Brain microvascular endothelial cell (primary cell): ENCODE measurements at regions not wholly inside any gene's neighbourhood (a gene's known extent, or its start where the extent isn't known, plus 50 kb on each side); places are given as distances from the start of the nearest gene placed in this dataset.
"Not testable (repeated sequence)": the region's sequence is repeated elsewhere in the genome, so short reads cannot be mapped to it uniquely, and the experiment has no call there.

Experiments
- DNase-seq: peaks from one replicate; pipeline ENCODE4 v3.0.0-alpha.2; 2020
- H3K27ac ChIP-seq: fragments of 250-450 bp; sonication (Bioruptor Pico); 2 replicates; pipeline ENCODE4 v1.5.1; 2020; ENCODE audit warnings: mild to moderate bottlenecking, moderate library complexity
- H3K27me3 ChIP-seq: fragments of 250-450 bp; sonication (Bioruptor Pico); replicated peaks from 2 replicates; pipeline ENCODE4 v1.5.1; 2020; ENCODE audit warnings: mild to moderate bottlenecking
- H3K36me3 ChIP-seq: fragments of 250-450 bp; sonication (Bioruptor Pico); replicated peaks from 2 replicates; pipeline ENCODE4 v1.5.1; 2020; ENCODE audit warnings: mild to moderate bottlenecking
- H3K4me3 ChIP-seq: 2 replicates; pipeline ENCODE4 v1.5.1; 2011; ENCODE audit warnings: low read depth, mild to moderate bottlenecking, control low read depth, low read length, moderate library complexity
- in situ Hi-C: cut with HindIII; loops from 2 replicates; pipeline ENCODE4 v1.10.0; 2017; ENCODE audit warnings: low sequenced_read_pairs, low pct_ligation_motif_present
- TF ChIP-seq, protein P1 (sequence below): IDR thresholded peaks from 2 replicates; pipeline ENCODE4 v1.5.1; 2011; ENCODE audit warnings: low read depth, mild to moderate bottlenecking, moderate library complexity, low read length, control low read depth, inconsistent platforms; ENCODE audit errors: missing control alignments

DNA sequence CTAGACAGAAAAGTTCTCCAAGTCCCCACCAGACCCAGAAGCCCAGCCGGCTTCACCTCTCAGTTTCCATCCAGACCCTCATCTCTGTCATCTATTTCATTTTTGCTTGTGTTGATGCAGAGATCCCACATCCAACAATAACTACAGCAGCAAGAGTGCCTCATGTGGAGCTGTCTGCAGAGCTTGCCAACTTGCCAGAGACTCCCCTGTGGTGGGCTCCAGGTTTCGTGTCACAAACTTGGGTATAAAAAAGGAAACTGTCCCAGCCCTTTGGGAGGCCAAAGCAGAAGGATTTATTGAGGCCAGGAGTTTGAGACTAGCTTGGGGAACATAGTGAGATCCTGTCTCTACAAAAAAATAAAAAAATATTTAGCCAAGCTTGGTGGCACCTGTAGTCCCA, 182.4 kb upstream of the ATP10A start:
- in situ Hi-C loops, result no loop called here
- TF ChIP-seq, protein P1, sequence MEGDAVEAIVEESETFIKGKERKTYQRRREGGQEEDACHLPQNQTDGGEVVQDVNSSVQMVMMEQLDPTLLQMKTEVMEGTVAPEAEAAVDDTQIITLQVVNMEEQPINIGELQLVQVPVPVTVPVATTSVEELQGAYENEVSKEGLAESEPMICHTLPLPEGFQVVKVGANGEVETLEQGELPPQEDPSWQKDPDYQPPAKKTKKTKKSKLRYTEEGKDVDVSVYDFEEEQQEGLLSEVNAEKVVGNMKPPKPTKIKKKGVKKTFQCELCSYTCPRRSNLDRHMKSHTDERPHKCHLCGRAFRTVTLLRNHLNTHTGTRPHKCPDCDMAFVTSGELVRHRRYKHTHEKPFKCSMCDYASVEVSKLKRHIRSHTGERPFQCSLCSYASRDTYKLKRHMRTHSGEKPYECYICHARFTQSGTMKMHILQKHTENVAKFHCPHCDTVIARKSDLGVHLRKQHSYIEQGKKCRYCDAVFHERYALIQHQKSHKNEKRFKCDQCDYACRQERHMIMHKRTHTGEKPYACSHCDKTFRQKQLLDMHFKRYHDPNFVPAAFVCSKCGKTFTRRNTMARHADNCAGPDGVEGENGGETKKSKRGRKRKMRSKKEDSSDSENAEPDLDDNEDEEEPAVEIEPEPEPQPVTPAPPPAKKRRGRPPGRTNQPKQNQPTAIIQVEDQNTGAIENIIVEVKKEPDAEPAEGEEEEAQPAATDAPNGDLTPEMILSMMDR, result no peak

DNA sequence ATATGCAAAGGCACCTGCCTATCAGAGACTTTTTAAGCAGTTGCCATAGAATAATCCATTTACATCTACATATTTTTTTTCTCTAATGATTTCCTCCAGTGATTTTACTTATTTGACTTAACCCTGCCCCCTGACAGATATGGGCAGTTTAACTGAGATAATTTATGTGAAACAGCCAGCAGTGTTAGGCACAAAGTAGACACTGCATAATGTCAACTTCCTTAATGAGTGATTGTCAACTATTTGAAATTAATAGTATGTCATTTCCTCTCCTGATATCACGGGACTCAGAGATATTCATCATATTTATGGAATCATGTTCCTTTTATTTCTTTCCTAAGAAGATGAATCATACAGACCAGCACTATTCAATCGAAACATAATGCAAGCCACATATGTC, 179.9 kb upstream of the ATP10A start:
- no peak for DNase-seq
- Histone ChIP-seq H3K27me3 (no peaks in the 10 kb centered on the region), H3K27ac (no peak overlapping the region), H3K36me3 (no peaks in the 10 kb centered on the region), H3K4me3 (no peak overlapping the region)
- TF ChIP-seq, protein P1, result no peak
- in situ Hi-C loops, result no loop called here

More for the DNA sequence above, 182.4 kb upstream of the ATP10A start:
- Histone ChIP-seq H3K36me3 (no peaks in the 10 kb centered on the region), H3K4me3 (no peak overlapping the region), H3K27ac (no peak overlapping the region), H3K27me3 (no peaks in the 10 kb centered on the region)
- no peak for DNase-seq

DNA sequence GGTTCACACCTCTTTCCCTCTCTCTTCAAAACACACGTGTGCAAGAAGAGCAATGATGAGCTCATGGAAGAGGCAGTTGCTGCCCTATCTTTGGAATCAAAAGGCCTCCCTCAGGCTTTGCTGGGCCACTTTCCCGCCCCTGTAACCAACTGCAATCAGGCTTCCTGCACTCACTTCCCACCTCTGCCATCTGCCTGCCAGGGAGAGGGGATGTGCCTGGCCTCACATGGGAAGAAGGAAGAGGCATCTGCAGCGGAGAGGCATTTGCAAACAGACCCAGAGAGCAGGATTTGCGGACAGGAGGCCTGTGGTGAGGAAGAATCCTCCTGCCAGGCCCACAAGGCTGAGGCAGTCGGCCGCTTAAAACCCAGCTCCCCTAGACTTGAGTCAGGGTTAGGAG, 175.6 kb upstream of the ATP10A start:
- no peaks in the 10 kb centered on the region for H3K27me3 ChIP-seq
- in situ Hi-C loops, result no loop called here
- TF ChIP-seq, protein P1, result no peak
- H3K27ac ChIP-seq, result no peak overlapping the region
- no peak overlapping the region for H3K4me3 ChIP-seq
- DNase-seq, result no peak
- no peaks in the 10 kb centered on the region for H3K36me3 ChIP-seq

GRCh38 chr15:26037369-26037768, 174.2 kb upstream of the ATP10A start:
- TF ChIP-seq, protein P1, result no peak
- Histone ChIP-seq H3K4me3 (no peak overlapping the region), H3K36me3 (no peaks in the 10 kb centered on the region), H3K27ac (no peak overlapping the region), H3K27me3 (no peaks in the 10 kb centered on the region)
- in situ Hi-C loops, result no loop called here
- DNase-seq, result no peak

GRCh38 chr15:26033493-26033892, 170.4 kb upstream of the ATP10A start:
- in situ Hi-C loops, result no loop called here
- DNase-seq, result no peak
- TF ChIP-seq, protein P1, result no peak
- no peak overlapping the region for H3K27ac ChIP-seq
- no peaks in the 10 kb centered on the region for H3K36me3 ChIP-seq
- H3K4me3 ChIP-seq, result no peak overlapping the region
- H3K27me3 ChIP-seq, result no peaks in the 10 kb centered on the region

DNA sequence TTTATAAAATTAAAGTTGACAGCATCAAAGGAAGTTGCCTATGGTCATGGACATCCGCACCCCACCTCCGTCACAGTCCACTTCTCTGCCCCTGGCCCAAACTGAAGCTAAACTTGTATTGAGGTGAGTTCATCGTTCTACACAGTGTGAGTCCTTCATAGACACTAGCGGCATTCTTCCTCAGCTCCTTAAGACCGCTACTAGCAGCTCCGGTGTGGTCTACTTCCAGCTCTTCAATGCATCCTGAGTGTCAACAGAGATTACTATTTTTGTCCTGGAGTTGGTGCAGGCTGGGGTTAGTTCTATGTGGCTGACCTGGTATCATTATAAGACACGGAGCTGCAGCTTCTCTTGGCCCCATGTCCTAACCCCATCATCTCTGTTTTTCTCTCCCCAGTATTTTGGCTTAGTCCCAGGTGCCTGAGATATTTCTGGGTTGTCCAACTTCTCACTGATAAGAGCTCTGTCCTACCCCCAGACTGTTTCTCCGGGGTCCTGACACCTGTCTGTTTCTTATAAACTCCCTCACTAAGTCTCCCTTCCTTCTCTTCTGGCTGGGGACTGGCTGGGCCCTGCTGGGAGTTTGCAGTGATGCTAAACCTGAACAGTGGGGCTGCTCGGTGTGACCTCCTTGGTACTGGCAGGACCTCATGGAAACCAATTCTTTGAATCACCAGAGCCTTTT, 169.2 kb upstream of the ATP10A start:
- Histone ChIP-seq H3K36me3 (no peaks in the 10 kb centered on the region), H3K4me3 (no peak overlapping the region), H3K27ac (no peak overlapping the region), H3K27me3 (no peaks in the 10 kb centered on the region)
- TF ChIP-seq, protein P1, result no peak
- in situ Hi-C loops, result no loop called here
- no peak for DNase-seq

DNA sequence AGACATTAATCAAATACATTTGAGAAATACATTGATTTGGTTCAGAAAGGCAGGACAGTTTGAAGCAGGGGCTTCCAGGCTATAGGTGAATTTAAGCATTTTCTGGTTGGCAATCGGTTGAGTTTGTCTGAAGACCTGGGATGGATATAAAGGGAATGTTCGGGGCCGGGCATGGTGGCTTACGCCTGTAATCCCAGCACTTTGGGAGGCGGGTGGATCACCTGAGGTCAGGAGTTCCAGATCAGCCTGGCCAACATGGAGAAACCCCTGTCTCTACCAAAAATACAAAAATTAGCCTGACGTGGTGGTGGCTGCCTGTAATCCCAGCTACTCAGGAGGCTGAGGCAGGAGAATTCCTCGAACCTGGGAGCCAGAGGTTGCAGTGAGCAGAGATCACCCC, 166.5 kb upstream of the ATP10A start:
- H3K36me3 ChIP-seq, in situ Hi-C loops, H3K27ac ChIP-seq, H3K27me3 ChIP-seq, H3K4me3 ChIP-seq, DNase-seq: not testable (repeated sequence)
